T-helper 17 cell (primary cell): ENCODE measurements at regions not wholly inside any gene's neighbourhood (a gene's known extent, or its start where the extent isn't known, plus 50 kb on each side); places are given as distances from the start of the nearest gene placed in this dataset.

ENCODE experiments used
- ATAC-seq: fragments of 150-1000 bp; cut with Tn5 transposase; 2 replicates; pipeline ENCODE4 v1.10.0; 2021; ENCODE audit warnings: mild to moderate bottlenecking, moderate library complexity
- DNase-seq, 3 donors: peaks; one replicate each; pipeline versions ENCODE4 v3.0.0 to v3.0.0-alpha.2; 2020 to 2021
- H3K9me3 ChIP-seq: one replicate; pipeline ENCODE4 v1.7.0; 2013; ENCODE audit warnings: low read length, mild to moderate bottlenecking; ENCODE audit not compliant: control insufficient read depth, poor library complexity, severe bottlenecking
- H3K27ac Mint-ChIP-seq: one replicate; pipeline ENCODE4 v1.8.0; 2022; ENCODE audit warnings: mild to moderate bottlenecking, moderate library complexity, mixed read lengths
- H3K27me3 Mint-ChIP-seq: one replicate; pipeline ENCODE4 v1.8.0; 2022; ENCODE audit warnings: mixed read lengths
- H3K36me3 Mint-ChIP-seq: one replicate; pipeline ENCODE4 v1.8.0; 2022; ENCODE audit warnings: low read depth, mixed read lengths
- H3K4me1 Mint-ChIP-seq: one replicate; pipeline ENCODE4 v1.8.0; 2022; ENCODE audit warnings: mild to moderate bottlenecking, mixed read lengths
- H3K4me3 Mint-ChIP-seq: one replicate; pipeline ENCODE4 v1.8.0; 2022; ENCODE audit warnings: mild to moderate bottlenecking, moderate library complexity, mixed read lengths

DNA sequence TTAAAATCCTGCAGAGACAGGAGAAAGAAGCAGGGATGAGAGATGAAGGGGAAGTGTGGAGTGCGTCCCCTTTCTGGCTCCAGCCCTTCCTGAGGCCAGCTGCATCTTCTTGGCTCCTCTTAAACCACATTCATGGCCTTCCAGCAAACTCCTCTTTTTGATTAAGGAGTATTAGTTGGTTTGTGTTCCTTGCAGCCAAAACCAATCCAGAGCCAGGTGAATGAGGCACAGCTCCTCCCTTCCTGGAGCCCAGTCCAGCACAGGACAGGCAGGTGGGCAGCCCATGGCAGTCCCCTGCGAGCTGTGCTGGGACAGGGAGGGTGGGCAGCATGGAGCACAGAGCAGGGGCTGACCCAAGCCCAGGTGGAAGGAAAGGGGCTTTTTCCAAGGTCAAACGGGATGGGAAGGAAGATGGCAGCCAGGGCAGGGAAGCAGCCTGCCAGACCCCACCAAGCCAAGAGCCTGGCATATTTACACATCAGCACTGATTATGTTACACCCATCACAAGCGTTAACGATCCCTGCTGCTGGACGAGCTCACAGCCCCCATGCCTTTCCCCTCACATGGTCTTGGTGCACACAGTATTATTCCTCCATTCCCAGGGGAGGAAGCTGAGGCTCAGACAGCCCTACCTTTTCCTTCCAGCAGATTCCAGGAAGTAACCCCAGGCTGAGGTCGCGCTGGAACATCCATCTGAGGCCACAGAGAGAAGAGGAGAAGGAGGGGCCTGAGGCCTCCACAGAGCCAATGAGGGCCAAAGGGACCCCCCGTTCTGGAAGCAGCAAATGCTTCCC is 175.6 kb downstream of the SMAD6 start:
- peaks cover 52% of the 10 kb centered on the region for H3K27me3 Mint-ChIP-seq
- no peak for ATAC-seq
- peaks cover 2% of the 10 kb centered on the region for H3K36me3 Mint-ChIP-seq
- DNase-seq, result no peak
- no peak overlapping the region for H3K27ac Mint-ChIP-seq
- no peak overlapping the region for H3K4me3 Mint-ChIP-seq
- no peaks in the 10 kb centered on the region for H3K9me3 ChIP-seq
- H3K4me1 Mint-ChIP-seq, result peaks cover 2% of the 10 kb centered on the region

DNA sequence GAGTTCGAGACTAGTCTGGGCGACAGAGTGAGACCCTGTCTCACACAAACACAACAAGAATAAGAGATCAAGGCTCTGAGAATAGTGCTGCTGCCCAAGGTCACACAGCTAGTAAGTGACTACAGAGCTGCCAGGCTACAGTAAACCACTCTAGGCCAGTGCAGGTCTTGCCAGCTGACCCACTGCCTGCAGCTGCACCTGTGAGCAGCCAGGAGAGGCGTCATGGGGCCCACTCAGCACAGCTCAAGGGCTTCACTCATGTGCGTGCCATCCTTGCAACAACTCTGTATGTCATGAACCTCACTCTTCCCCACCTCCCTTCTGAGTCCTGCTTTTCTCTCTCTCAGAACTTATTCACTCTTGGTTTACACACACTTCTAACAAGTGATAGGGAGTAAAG is 176.7 kb downstream of the SMAD6 start:
- DNase-seq, result no peak
- H3K4me3 Mint-ChIP-seq, result no peak overlapping the region
- no peak for ATAC-seq
- H3K9me3 ChIP-seq, result no peaks in the 10 kb centered on the region
- no peak overlapping the region for H3K27ac Mint-ChIP-seq
- peaks cover 62% of the 10 kb centered on the region for H3K27me3 Mint-ChIP-seq
- peaks cover 2% of the 10 kb centered on the region for H3K4me1 Mint-ChIP-seq
- H3K36me3 Mint-ChIP-seq, result peaks cover 2% of the 10 kb centered on the region

DNA sequence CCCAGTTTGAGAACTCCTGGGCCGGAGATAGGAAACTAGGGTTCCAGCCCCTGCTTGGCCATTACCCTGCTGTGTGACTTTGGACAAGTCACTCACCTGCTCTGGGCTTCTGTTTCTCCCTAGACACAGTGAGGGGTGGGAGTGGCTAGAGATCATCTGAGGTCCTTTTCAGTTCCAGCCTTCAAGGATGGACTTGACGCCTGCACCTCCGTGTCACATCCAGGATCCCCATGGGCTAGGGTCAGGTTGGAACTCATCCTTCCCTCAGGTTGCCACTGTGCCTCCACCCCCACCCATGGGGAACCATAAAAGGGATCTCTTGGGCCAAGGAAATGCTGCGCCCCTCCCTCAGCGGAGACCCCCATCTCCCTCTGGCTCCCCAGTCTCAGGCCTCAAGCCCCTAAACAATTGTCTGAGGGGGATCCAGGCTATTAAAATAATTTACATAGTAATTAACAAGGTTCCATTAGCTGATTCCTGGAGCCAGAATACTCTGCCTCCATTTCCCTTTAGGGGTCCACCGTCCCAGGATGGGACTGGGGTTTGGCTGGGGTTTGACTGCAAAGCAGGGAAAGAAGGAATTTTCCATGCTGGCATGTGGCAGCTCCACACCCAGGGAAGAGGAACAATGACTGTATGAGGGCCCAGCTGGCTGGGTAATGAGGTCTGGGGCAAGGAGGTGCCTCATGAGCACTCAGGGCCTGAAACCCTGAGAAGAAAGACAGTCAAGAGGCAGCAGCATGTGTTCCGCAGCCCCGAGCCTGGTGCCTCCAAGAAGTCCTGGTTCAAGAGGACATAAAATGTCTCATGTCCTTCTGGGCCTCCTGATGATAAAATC is 177.7 kb downstream of the SMAD6 start:
- peaks cover 2% of the 10 kb centered on the region for H3K4me1 Mint-ChIP-seq
- no peaks in the 10 kb centered on the region for H3K9me3 ChIP-seq
- no peak overlapping the region for H3K27ac Mint-ChIP-seq
- ATAC-seq (no peak), DNase-seq (no peak)
- H3K27me3 Mint-ChIP-seq, result peaks cover 67% of the 10 kb centered on the region
- no peak overlapping the region for H3K4me3 Mint-ChIP-seq
- peaks cover 2% of the 10 kb centered on the region for H3K36me3 Mint-ChIP-seq

DNA sequence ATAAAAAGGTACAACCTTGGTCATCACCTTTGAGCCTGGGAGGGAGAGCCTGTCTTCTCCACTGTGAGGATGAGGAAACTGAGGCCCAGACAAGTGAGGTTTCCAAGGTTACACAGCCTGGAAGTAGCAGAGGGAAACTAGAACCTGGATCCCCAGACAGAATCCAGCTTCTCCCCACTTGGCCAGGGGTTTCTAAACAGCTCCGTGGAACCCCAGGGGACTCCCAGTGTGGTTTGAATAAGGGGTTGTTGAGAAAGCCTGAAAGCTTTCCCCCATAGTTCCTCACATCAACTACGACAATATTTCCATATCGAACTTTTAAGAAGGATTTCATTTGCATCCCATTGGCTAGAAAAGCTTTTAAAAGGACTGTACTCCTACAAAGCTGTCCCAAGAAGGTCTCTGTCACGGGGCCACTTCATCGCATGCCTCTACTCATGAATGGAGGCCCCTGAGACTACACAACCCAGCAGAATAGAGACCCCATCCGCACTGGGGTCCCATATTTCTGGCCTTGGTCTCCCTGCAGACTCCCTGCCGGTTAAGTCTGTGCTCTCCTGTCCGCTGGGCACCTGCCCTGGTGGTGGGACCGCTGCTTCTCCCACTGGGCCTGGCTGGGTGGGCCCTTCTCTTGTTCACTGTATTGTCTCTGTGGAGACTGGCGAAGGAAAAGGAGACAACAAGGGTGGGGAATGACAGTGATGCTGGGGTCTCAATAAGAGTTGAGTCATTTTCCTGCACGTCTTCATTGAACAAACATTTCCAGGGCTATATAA is 178.5 kb downstream of the SMAD6 start:
- Mint-ChIP-seq H3K4me3 (no peak overlapping the region), H3K4me1 (peaks cover 2% of the 10 kb centered on the region), H3K36me3 (peaks cover 2% of the 10 kb centered on the region), H3K27ac (no peak overlapping the region), H3K27me3 (peaks cover 60% of the 10 kb centered on the region)
- no peak for DNase-seq
- ATAC-seq, result no peak
- H3K9me3 ChIP-seq, result no peaks in the 10 kb centered on the region

DNA sequence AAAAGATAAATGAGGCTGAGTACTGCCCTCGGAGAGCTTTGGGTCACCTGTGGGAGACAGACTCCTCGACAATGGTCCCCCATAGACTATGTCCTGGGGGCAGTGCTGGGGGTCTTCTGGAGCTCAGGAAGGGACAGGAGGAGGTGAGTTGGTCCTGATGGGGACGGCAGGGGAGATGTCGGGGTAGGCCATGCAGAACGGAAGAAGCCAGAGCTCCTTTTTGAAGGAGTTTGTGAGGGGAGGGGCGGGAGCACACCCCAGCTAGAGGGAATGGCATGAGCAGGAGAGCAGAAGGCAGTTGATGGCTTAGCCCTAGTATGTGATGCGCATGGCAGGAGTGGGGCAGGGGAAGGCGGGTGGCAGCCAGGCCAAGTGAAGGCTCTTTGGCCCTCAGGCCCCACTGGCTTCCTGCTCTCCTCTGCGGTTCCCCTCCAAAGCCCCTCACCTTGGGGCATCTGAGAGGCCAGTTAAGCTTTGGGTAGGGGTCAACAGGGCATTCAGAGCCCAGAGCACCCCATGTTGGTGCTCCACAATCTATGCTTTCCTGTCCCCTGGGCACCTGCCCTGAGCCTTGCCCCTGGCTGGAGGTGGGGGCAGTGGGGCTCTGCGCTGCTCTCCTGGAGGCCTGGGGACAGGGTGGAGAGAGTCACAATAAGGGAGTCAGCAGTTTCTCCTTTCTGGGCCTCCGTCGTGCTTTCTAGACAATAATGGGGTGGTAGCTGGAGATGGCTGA is 179.3 kb downstream of the SMAD6 start:
- no peak for DNase-seq

DNA sequence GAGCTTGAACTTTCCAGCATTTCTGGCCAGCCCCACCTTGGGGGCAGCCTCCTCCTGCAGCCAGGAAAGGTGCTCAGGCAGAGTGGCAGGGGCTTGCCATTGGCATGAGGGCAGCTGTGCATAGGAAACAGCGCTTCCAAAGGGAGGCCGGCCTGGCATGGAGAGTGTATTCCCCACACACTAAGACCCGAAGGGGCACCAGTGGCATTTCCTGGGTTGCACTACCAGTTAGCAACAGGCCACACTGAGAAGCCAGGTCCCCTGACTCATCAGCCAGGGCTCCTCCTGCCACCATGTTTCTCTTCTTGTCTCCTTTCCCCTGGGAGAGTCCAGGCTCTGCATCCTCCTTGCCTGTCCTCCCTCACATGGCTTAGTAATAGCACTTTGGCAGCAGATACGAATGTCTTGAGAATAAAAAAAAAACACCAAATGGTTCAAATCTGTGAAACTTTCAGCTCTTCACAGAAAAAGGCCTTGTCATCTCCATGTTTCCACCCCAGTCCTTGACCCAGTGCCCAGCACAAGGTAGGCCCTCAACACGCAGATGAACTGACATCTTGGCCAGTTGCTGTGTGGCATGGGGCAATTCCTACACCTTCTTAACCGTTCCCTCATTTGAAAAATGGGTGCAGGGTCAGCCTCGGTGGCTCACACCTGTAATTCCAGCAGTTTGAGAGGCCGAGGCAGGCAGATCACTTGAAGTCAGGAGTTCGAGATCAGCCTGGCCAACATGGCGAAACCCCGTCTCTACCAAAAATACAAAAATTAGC is 180.4 kb downstream of the SMAD6 start:
- DNase-seq (no peak), ATAC-seq (no peak)
- no peaks in the 10 kb centered on the region for H3K36me3 Mint-ChIP-seq
- no peaks in the 10 kb centered on the region for H3K9me3 ChIP-seq
- H3K4me1 Mint-ChIP-seq, result no peaks in the 10 kb centered on the region
- no peak overlapping the region for H3K4me3 Mint-ChIP-seq
- H3K27me3 Mint-ChIP-seq, result peaks cover 57% of the 10 kb centered on the region
- H3K27ac Mint-ChIP-seq, result no peak overlapping the region

More for the DNA sequence above, 179.3 kb downstream of the SMAD6 start:
- H3K36me3 Mint-ChIP-seq, result peaks cover 2% of the 10 kb centered on the region
- no peaks in the 10 kb centered on the region for H3K9me3 ChIP-seq
- no peak overlapping the region for H3K4me3 Mint-ChIP-seq
- peaks cover 64% of the 10 kb centered on the region for H3K27me3 Mint-ChIP-seq
- H3K27ac Mint-ChIP-seq, result no peak overlapping the region
- no peaks in the 10 kb centered on the region for H3K4me1 Mint-ChIP-seq
- ATAC-seq, result no peak

DNA sequence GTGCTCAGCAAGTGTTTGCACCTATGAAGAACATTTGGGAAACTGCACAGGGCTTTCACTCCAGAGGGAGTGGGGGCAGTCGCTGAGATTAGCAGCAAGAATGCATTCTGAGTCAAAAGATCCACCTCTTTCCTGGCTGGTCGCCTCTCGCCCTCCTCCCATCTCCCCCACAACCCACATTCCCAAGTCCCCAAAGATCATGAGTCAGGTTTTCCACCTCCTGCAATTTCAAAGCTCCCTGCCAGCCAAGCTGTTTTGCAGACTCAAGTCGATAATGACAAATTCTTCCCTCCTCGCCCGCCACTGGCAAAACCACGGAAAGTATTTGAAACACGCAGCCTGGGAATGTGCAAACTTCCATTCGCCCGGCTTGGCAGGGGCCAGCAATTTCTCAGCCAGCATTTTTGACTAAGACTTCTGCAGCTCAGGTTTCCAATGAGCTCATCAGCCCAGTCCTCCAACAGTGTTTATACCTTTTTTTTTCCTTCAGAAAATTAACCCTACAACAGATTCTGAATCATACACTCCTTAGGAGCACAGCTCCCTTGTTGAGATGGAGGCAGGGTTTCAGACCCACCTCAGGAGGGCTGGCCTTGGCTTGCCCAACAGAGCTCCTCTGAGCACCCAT is 181.4 kb downstream of the SMAD6 start:
- H3K9me3 ChIP-seq, result no peaks in the 10 kb centered on the region
- no peak overlapping the region for H3K27ac Mint-ChIP-seq
- no peaks in the 10 kb centered on the region for H3K4me1 Mint-ChIP-seq
- ATAC-seq (no peak), DNase-seq (no peak)
- H3K4me3 Mint-ChIP-seq, result no peak overlapping the region
- H3K27me3 Mint-ChIP-seq, result peaks cover 50% of the 10 kb centered on the region
- H3K36me3 Mint-ChIP-seq, result no peaks in the 10 kb centered on the region

DNA sequence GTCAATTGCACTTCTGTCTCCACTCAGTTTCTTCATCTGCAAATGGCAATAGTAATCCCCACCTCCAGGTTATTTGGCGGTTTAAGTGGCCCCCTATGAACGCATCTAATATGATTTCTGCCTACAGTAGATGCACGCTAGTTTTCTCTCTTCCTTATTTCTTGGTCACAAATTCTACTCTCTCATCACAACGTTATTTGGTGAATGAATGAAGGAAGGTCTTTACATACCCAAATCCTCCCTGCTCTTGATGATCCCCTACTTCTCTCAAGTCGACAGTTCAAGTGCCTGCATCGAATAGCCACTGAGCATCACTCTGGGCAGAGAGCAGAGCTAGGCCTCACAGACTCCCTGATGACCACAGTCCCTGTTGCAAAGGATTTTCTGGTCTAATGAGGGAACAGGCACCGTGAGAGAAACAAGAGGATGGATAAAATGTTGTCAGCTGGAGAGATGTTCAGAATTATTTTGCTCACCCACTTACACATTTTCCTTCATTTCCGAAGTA is 181.2 kb upstream of the SMAD3 start:
- no peak for ATAC-seq
- H3K9me3 ChIP-seq, result no peaks in the 10 kb centered on the region
- Mint-ChIP-seq H3K27me3 (peaks cover 50% of the 10 kb centered on the region), H3K27ac (no peak overlapping the region), H3K36me3 (no peaks in the 10 kb centered on the region), H3K4me3 (no peak overlapping the region), H3K4me1 (no peaks in the 10 kb centered on the region)
- no peak for DNase-seq

DNA sequence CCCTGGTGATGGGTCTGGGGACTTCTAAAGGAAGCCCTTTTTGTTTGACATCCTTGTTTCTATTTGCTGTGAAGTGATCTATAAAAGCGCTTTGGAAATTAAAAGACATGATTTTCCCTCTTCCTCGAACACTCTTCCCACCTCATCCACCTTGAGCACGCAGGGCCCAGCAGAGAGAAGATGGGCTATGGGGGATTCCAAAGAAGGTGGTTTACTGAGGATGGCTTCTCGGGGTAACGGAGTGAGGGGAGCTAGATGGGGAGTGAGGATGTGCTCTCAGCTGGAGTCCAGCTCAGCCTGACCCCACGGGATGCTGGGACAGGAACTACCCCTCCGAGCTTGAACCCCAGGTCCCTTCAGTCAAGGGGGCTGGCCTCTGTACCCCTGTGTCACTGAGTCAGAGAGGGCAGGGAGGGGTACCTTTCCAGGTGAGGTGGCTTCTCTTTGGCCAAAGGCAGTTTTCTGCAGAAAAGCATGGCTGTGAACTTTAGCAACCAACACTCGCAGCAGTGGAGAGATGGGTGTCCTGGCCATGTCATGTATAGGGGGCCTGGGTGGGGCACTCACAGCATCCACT is 180.7 kb upstream of the SMAD3 start:
- Mint-ChIP-seq H3K27ac (no peak overlapping the region), H3K27me3 (peaks cover 50% of the 10 kb centered on the region), H3K36me3 (no peaks in the 10 kb centered on the region), H3K4me3 (no peak overlapping the region), H3K4me1 (no peaks in the 10 kb centered on the region)
- no peaks in the 10 kb centered on the region for H3K9me3 ChIP-seq
- no peak for DNase-seq
- ATAC-seq, result no peak

DNA sequence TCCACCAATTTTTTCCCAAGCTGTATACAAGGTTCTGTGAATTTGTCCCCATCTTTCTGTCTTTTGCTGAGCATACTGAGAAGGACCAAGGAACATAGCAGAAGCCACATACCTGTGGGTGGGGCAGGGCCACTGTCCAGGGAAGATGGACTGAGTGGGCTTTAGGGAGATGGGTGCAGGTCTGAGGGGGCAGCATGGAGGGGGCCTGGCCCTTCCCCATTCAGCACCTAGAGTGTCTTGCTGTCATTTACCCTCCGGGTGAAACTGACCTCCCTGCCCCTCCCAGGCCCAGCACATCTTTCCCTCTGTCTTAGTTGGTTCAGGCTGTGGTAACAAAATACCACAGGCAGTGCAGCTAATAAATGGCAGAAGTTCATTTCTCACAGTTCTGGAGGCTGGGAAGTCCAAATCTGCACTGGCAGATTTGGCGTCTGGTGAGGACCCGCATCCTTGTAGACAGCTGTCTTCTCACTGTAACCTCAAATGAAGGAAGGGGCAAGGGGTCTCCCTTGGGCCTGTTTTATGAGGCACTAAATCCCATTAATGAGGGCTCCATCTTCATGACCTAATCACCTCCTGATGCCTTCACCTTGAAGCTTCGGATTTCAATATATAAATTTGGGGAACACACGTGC is 180.0 kb upstream of the SMAD3 start:
- H3K36me3 Mint-ChIP-seq, result no peaks in the 10 kb centered on the region
- ATAC-seq (no peak), DNase-seq (no peak)
- no peaks in the 10 kb centered on the region for H3K9me3 ChIP-seq
- H3K27ac Mint-ChIP-seq, result no peak overlapping the region
- H3K27me3 Mint-ChIP-seq, result peaks cover 50% of the 10 kb centered on the region
- H3K4me1 Mint-ChIP-seq, result no peaks in the 10 kb centered on the region
- no peak overlapping the region for H3K4me3 Mint-ChIP-seq

DNA sequence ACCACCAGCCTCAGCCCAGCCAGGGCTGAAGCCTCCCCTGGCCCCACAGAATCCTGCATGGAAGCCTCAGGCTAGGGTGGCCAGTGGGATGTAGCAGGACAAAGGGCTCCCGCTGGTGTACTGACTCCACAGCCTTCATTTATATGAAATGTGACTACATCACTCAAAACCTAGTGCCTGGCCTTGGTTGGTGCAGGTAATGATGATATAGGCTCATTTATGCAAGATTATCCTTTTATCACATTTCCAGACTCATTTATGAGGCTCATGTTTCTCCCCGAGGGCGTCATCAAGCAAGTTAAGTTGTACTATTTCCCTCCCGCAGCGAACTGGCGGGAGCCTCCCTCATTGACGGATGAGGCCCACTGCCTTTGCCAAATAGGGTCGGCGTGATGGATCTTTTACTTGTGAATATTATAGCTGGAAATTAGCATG is 179.1 kb upstream of the SMAD3 start:
- ATAC-seq (no peak), DNase-seq (no peak)
- Mint-ChIP-seq H3K27me3 (peaks cover 42% of the 10 kb centered on the region), H3K36me3 (no peaks in the 10 kb centered on the region), H3K27ac (no peak overlapping the region), H3K4me1 (no peaks in the 10 kb centered on the region), H3K4me3 (no peak overlapping the region)
- H3K9me3 ChIP-seq, result no peaks in the 10 kb centered on the region
